Endothelial cell of umbilical vein (primary cell): ENCODE measurements at regions not wholly inside any gene's neighbourhood (a gene's known extent, or its start where the extent isn't known, plus 50 kb on each side); places are given as distances from the start of the nearest gene placed in this dataset.

Experiments used
- BruUV-seq: library from RNA; stranded (reverse); fragments of 400-500 nt; replicated peaks from 2 replicates; lab custom pipeline; 2021; lab: Mats Ljungman, UMichigan
- CTCF ChIA-PET: fragments of 300-600, 350-600 bp; sonication (Branson Sonifier 250); formaldehyde crosslinking; loops from one replicate; lab custom pipeline; 2021; ENCODE audit warnings: antibody characterized with exemption, inconsistent platforms; lab: Charles Lee
- POLR2A ChIA-PET: fragments of 300-600, 350-600 bp; sonication (Branson Sonifier 250); formaldehyde crosslinking; loops from one replicate; lab custom pipeline; 2021; ENCODE audit warnings: antibody characterized with exemption, inconsistent platforms; lab: Charles Lee
- DNase-seq: peaks from one replicate; pipeline ENCODE4 v3.0.0-alpha.2; 2011; ENCODE audit warnings: low read depth, low spot score
- FAIRE-seq: peaks from 2 replicates; lab custom pipeline; 2011; peaks lifted over from hg19 to GRCh38; lab: Jason Lieb, UNC
- H2AFZ ChIP-seq: 2 replicates; pipeline ENCODE4 v1.6.0; 2012; ENCODE audit warnings: low read depth, low read length, control low read depth, inconsistent platforms
- H3K27ac ChIP-seq: 2 replicates; pipeline ENCODE4 v1.5.1; 2011; ENCODE audit warnings: low read depth, mild to moderate bottlenecking, control low read depth, low read length, moderate library complexity; ENCODE audit not compliant: insufficient read depth
- H3K27me3 ChIP-seq, 2 experiments: 2 replicates each; pipeline versions ENCODE4 v1.6.0 to v1.6.1; 2011; ENCODE audit warnings: low read length in 2 of 2, mixed read lengths in 1 of 2; ENCODE audit not compliant: control insufficient read depth in 2 of 2, insufficient read depth in 2 of 2
- H3K36me3 ChIP-seq, 2 experiments: 2 replicates in 1 of 2; 3 replicates in 1 of 2; pipeline ENCODE4 v1.5.1; 2011; ENCODE audit warnings: low read length in 2 of 2, mild to moderate bottlenecking in 1 of 2, moderate library complexity in 1 of 2; ENCODE audit not compliant: control insufficient read depth in 2 of 2, insufficient read depth in 2 of 2; ENCODE audit errors: extremely low read depth in 1 of 2
- H3K4me1 ChIP-seq: 3 replicates; pipeline ENCODE4 v1.5.1; 2011; ENCODE audit warnings: mild to moderate bottlenecking, low read length; ENCODE audit not compliant: control insufficient read depth, insufficient read depth; ENCODE audit errors: extremely low read depth
- H3K4me2 ChIP-seq: 2 replicates; pipeline ENCODE4 v1.6.1; 2011; ENCODE audit warnings: low read length, control low read depth, mixed read lengths; ENCODE audit not compliant: insufficient read depth
- H3K4me3 ChIP-seq, 3 experiments: fragments of 200-600 bp in 1 of 3; sonication (generic), shearing (Covaris generic) in 1 of 3; replicated peaks in 1 of 3; 2 replicates each; pipeline ENCODE4 v1.5.1; 2011 to 2016; ENCODE audit warnings: control low read depth in 3 of 3, low read length in 3 of 3, mild to moderate bottlenecking in 2 of 3, inconsistent platforms in 1 of 3, low read depth in 1 of 3, moderate library complexity in 1 of 3; ENCODE audit not compliant: insufficient read depth in 1 of 3
- H3K79me2 ChIP-seq: 2 replicates; pipeline ENCODE4 v1.6.0; 2012; ENCODE audit warnings: low read length, inconsistent platforms; ENCODE audit not compliant: control insufficient read depth, insufficient read depth
- H3K9ac ChIP-seq: replicated peaks from 2 replicates; pipeline ENCODE3; 2011; ENCODE audit warnings: low read length, control low read depth; ENCODE audit not compliant: insufficient read depth; ENCODE audit errors: extremely low read depth
- H3K9me1 ChIP-seq: replicated peaks from 3 replicates; pipeline ENCODE4 v1.6.0; 2011; ENCODE audit warnings: mild to moderate bottlenecking, low read length; ENCODE audit not compliant: control insufficient read depth, insufficient read depth; ENCODE audit errors: extremely low read depth
- H3K9me3 ChIP-seq: replicated peaks from 2 replicates; pipeline ENCODE4 v1.5.1; 2012; ENCODE audit warnings: low read length, inconsistent platforms; ENCODE audit not compliant: control insufficient read depth, insufficient read depth
- H4K20me1 ChIP-seq: replicated peaks from 2 replicates; pipeline ENCODE3; 2011; ENCODE audit warnings: mild to moderate bottlenecking, low read length; ENCODE audit not compliant: control insufficient read depth, insufficient read depth; ENCODE audit errors: extremely low read depth
- EZH2 ChIP-seq: IDR thresholded peaks from 2 replicates; pipeline ENCODE4 v1.6.1; 2012; ENCODE audit warnings: borderline replicate concordance, low read depth, mild to moderate bottlenecking, moderate library complexity, low read length, inconsistent platforms; ENCODE audit not compliant: severe bottlenecking
- FOS ChIP-seq: IDR thresholded peaks from 2 replicates; pipeline ENCODE4 v1.6.1; 2011; ENCODE audit warnings: mild to moderate bottlenecking, low read length, moderate library complexity, borderline replicate concordance; ENCODE audit not compliant: insufficient read depth
- GATA2 ChIP-seq: IDR thresholded peaks from 2 replicates; pipeline ENCODE4 v1.7.0; 2011; ENCODE audit warnings: low read depth, mild to moderate bottlenecking, moderate library complexity, mixed read lengths, low read length; ENCODE audit not compliant: insufficient read length, insufficient read depth
- JUN ChIP-seq: IDR thresholded peaks from 2 replicates; pipeline ENCODE4 v1.6.1; 2011; ENCODE audit warnings: borderline replicate concordance, low read depth; ENCODE audit not compliant: insufficient read length, insufficient read depth
- MYC ChIP-seq: IDR thresholded peaks from one replicate; pipeline ENCODE4 v1.6.1; 2011; ENCODE audit warnings: mild to moderate bottlenecking, low read depth, low read length
- POLR2A ChIP-seq: IDR thresholded peaks from 2 replicates; pipeline ENCODE4 v1.6.1; 2012; ENCODE audit warnings: low read depth, mild to moderate bottlenecking, control low read depth, low read length
- POLR2AphosphoS5 ChIP-seq: IDR thresholded peaks from 2 replicates; pipeline ENCODE4 v1.6.1; 2012; ENCODE audit warnings: low read depth, mild to moderate bottlenecking, control low read depth, low read length, moderate library complexity; ENCODE audit not compliant: insufficient read depth
- dilution Hi-C: fragments of 300-500 bp; cut with MboI; formaldehyde crosslinking; loops from one replicate; pipeline ENCODE4 v1.15.0; 2019; ENCODE audit warnings: low sequenced_read_pairs; ENCODE audit not compliant: extremely low pct_ligation_motif_present
- intact Hi-C: fragments of 100-400 bp; cut with micrococcal nuclease; formaldehyde crosslinking; loops from one replicate; pipeline ENCODE4 v1.10.0; 2022
- TF ChIP-seq, protein P1 (sequence below): IDR thresholded peaks from 2 replicates; pipeline ENCODE4 v1.6.1; 2011; ENCODE audit not compliant: insufficient read depth, insufficient read length
- TF ChIP-seq, protein P2 (sequence below), 2 donors: IDR thresholded peaks; 1 replicate in 1 of 2; 2 replicates in 1 of 2; pipeline ENCODE4 v1.5.1; 2011; ENCODE audit warnings: low read length in 2 of 2, mild to moderate bottlenecking in 2 of 2, moderate library complexity in 2 of 2, control low read depth in 1 of 2, inconsistent platforms in 1 of 2, low read depth in 1 of 2; ENCODE audit not compliant: insufficient read depth in 1 of 2; ENCODE audit errors: extremely low read depth in 1 of 2

DNA sequence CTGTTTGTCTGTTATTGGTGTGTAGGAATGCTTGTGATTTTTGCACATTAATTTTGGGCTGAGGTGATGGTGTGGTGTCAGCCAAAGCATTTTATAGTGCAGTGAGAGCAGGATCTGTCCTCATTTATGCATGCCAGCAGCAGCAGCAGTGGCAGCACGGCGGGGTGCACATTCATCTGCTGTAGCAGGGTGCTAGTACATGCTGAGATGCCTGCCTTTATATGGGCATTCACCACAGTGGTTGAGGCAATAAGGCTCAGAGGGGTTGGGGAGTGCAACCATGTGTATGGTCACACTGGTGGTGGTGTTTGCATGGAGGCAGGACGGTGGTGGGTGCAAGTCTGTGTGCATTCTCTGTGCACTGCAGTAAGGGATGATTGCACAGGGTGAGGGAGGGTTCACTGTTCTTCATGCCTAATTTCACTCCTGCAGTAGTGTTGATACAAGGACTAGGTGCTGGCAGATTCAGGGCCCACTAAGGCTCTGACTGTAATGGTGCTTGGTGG, 129.3 kb upstream of the SYNCRIP start:
- no peak for TF ChIP-seq MYC
- TF ChIP-seq, protein P1, sequence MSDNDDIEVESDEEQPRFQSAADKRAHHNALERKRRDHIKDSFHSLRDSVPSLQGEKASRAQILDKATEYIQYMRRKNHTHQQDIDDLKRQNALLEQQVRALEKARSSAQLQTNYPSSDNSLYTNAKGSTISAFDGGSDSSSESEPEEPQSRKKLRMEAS = no peak
- TF ChIP-seq, protein P2, sequence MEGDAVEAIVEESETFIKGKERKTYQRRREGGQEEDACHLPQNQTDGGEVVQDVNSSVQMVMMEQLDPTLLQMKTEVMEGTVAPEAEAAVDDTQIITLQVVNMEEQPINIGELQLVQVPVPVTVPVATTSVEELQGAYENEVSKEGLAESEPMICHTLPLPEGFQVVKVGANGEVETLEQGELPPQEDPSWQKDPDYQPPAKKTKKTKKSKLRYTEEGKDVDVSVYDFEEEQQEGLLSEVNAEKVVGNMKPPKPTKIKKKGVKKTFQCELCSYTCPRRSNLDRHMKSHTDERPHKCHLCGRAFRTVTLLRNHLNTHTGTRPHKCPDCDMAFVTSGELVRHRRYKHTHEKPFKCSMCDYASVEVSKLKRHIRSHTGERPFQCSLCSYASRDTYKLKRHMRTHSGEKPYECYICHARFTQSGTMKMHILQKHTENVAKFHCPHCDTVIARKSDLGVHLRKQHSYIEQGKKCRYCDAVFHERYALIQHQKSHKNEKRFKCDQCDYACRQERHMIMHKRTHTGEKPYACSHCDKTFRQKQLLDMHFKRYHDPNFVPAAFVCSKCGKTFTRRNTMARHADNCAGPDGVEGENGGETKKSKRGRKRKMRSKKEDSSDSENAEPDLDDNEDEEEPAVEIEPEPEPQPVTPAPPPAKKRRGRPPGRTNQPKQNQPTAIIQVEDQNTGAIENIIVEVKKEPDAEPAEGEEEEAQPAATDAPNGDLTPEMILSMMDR (IDR thresholded peaks at IDR 0.05; ENCODE audit: extremely low read depth in 1 of 2, insufficient read depth in 1 of 2, low read depth in 1 of 2, low read length in 2 of 2) = no peak
- no peak for TF ChIP-seq JUN
- TF ChIP-seq POLR2A = no peak
- TF ChIP-seq EZH2 = no peak
- TF ChIP-seq GATA2 = no peak
- no peak for TF ChIP-seq FOS
- no peak for TF ChIP-seq POLR2AphosphoS5
- FAIRE-seq = no peak
- H3K4me3 ChIP-seq = no peak overlapping the region
- no peaks in the 10 kb centered on the region for H3K36me3 ChIP-seq
- H3K4me1 ChIP-seq = no peaks in the 10 kb centered on the region
- H2AFZ ChIP-seq = no peak overlapping the region
- no peaks in the 10 kb centered on the region for H3K9me1 ChIP-seq
- H3K9me3 ChIP-seq = no peaks in the 10 kb centered on the region
- no TSS peak for BruUV-seq
- no peak overlapping the region for H3K27ac ChIP-seq
- POLR2A ChIA-PET = no interaction called here
- no peak overlapping the region for H3K4me2 ChIP-seq
- dilution Hi-C loops (no loop called here), intact Hi-C loops (no loop called here)
- H3K27me3 ChIP-seq = no peaks in the 10 kb centered on the region
- H3K79me2 ChIP-seq = no peaks in the 10 kb centered on the region
- H3K9ac ChIP-seq = no peak overlapping the region
- CTCF ChIA-PET = no interaction called here
- no peaks in the 10 kb centered on the region for H4K20me1 ChIP-seq
- no peak for DNase-seq
